Head of caudate nucleus (tissue), 42 donors: ENCODE measurements at regions not wholly inside any gene's neighbourhood (a gene's known extent, or its start where the extent isn't known, plus 50 kb on each side); places are given as distances from the start of the nearest gene placed in this dataset.
"Not testable (repeated sequence)": the region's sequence is repeated elsewhere in the genome, so short reads cannot be mapped to it uniquely, and the experiment has no call there.

Source experiments
- DNase-seq, 42 donors: peaks; one replicate each; pipeline versions ENCODE4 v3.0.0 to v3.0.0-alpha.2; 2020 to 2021; ENCODE audit warnings: mixed read lengths in 7 of 42
- intact Hi-C: fragments of 100-400 bp; cut with DNase I; formaldehyde crosslinking; loops from one replicate; pipeline ENCODE4 v1.15.0; 2022

- no peak for DNase-seq
- intact Hi-C loops, result no loop called here
These were observed 572.3 kb upstream of the RAG2 start for GRCh38 chr11:37170311-37170710.

GRCh38 chr11:37145434-37145833 is 547.4 kb upstream of the RAG2 start:
- intact Hi-C loops, DNase-seq: not testable (repeated sequence)

GRCh38 chr11:37142591-37142990 is 544.6 kb upstream of the RAG2 start:
- intact Hi-C loops, result no loop called here
- DNase-seq, result no peak

- no peak for DNase-seq
- intact Hi-C loops, result no loop called here
These were observed 543.7 kb upstream of the RAG2 start for GRCh38 chr11:37141707-37142106.

- DNase-seq, intact Hi-C loops: not testable (repeated sequence)
These were observed 537.6 kb upstream of the RAG2 start for GRCh38 chr11:37135606-37136005.

GRCh38 chr11:37134637-37135036 is 536.6 kb upstream of the RAG2 start:
- intact Hi-C loops, result no loop called here
- no peak for DNase-seq

- no peak for DNase-seq
These were observed 526.3 kb upstream of the RAG2 start for GRCh38 chr11:37124384-37124783.

GRCh38 chr11:37115963-37116362 is 517.9 kb upstream of the RAG2 start:
- intact Hi-C loops, result no loop called here
- no peak for DNase-seq

More at GRCh38 chr11:37124384-37124783, 526.3 kb upstream of the RAG2 start:
- intact Hi-C loops, result no loop called here

- intact Hi-C loops, result no loop called here
- no peak for DNase-seq
These were observed 512.3 kb upstream of the RAG2 start for GRCh38 chr11:37110385-37110784.

- intact Hi-C loops, result no loop called here
- DNase-seq, result no peak
These were observed 511.2 kb upstream of the RAG2 start for GRCh38 chr11:37109286-37109585.

- intact Hi-C loops, result no loop called here
- no peak for DNase-seq
These were observed 510.6 kb upstream of the RAG2 start for GRCh38 chr11:37108436-37109285.

GRCh38 chr11:37107831-37108230 is 509.8 kb upstream of the RAG2 start:
- DNase-seq, result no peak
- intact Hi-C loops, result no loop called here

GRCh38 chr11:37107415-37107814 is 509.4 kb upstream of the RAG2 start:
- DNase-seq, result no peak
- intact Hi-C loops, result no loop called here

- intact Hi-C loops, result no loop called here
- no peak for DNase-seq
These were observed 507.4 kb upstream of the RAG2 start for GRCh38 chr11:37105427-37105826.

- intact Hi-C loops, result no loop called here
These were observed 506.3 kb upstream of the RAG2 start for GRCh38 chr11:37104380-37104779.

GRCh38 chr11:37100008-37100407 is 502.0 kb upstream of the RAG2 start:
- no peak for DNase-seq
- intact Hi-C loops, result no loop called here

More at GRCh38 chr11:37104380-37104779, 506.3 kb upstream of the RAG2 start:
- DNase-seq, result no peak

- intact Hi-C loops, result no loop called here
These were observed 494.5 kb upstream of the RAG2 start for GRCh38 chr11:37092487-37092886.

GRCh38 chr11:37089439-37089838 is 491.4 kb upstream of the RAG2 start:
- intact Hi-C loops, result no loop called here
- DNase-seq, result no peak

More at GRCh38 chr11:37092487-37092886, 494.5 kb upstream of the RAG2 start:
- DNase-seq, result no peak

GRCh38 chr11:37088573-37088910 is 490.5 kb upstream of the RAG2 start:
- intact Hi-C loops, result no loop called here
- no peak for DNase-seq

GRCh38 chr11:37087650-37088572 is 489.9 kb upstream of the RAG2 start:
- intact Hi-C loops, result no loop called here

More at GRCh38 chr11:37087650-37088572, 489.9 kb upstream of the RAG2 start:
- DNase-seq, result no peak
